Adrenal gland (tissue), 5 donors: ENCODE measurements at regions not wholly inside any gene's neighbourhood (a gene's known extent, or its start where the extent isn't known, plus 50 kb on each side); places are given as distances from the start of the nearest gene placed in this dataset.

Source experiments
- POLR2A ChIP-seq, 2 donors: fragments of 450-650 bp; IDR thresholded peaks; one replicate each; pipeline ENCODE4 v1.6.1; 2017; ENCODE audit warnings: antibody characterized with exemption in 2 of 2, mild to moderate bottlenecking in 2 of 2, moderate library complexity in 1 of 2
- TF ChIP-seq, protein P1 (sequence below), 6 experiments: fragments of 450-650 bp in 4 of 6; fragments of 200-600 bp in 2 of 6; sonication (generic) in 1 of 6; IDR thresholded peaks; 1 replicate in 5 of 6; 2 replicates in 1 of 6; pipeline versions ENCODE4 v1.5.1 to v1.8.0; 2016 to 2021; ENCODE audit warnings: antibody characterized with exemption in 6 of 6, mild to moderate bottlenecking in 2 of 6, moderate library complexity in 1 of 6
- donor health status: DM: no; HTN: no; CAD: no.

DNA sequence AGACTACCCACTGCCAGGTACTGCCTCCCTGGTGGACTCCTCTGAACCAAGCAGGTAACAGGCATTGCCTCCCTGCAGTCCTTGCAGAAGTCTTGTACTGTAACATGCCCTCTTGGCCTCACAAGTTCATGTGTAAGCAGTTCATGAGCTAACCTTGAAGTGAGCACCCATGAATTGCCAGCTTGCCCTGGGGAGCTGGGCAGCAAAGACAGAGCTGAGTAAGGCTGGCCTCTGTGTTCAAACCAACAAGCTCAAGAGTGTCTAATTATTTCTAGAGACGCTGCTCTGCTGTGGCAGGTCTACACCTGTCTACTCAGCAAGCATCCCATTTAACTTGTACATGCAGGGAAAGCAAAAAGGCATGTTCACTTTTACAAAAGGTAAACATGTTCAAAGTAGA is 113.5 kb downstream of the FEM1C start:
- TF ChIP-seq, protein P1, sequence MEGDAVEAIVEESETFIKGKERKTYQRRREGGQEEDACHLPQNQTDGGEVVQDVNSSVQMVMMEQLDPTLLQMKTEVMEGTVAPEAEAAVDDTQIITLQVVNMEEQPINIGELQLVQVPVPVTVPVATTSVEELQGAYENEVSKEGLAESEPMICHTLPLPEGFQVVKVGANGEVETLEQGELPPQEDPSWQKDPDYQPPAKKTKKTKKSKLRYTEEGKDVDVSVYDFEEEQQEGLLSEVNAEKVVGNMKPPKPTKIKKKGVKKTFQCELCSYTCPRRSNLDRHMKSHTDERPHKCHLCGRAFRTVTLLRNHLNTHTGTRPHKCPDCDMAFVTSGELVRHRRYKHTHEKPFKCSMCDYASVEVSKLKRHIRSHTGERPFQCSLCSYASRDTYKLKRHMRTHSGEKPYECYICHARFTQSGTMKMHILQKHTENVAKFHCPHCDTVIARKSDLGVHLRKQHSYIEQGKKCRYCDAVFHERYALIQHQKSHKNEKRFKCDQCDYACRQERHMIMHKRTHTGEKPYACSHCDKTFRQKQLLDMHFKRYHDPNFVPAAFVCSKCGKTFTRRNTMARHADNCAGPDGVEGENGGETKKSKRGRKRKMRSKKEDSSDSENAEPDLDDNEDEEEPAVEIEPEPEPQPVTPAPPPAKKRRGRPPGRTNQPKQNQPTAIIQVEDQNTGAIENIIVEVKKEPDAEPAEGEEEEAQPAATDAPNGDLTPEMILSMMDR (IDR thresholded peaks at IDR 0.05) = no peak
- no peak for TF ChIP-seq POLR2A (IDR thresholded peaks at IDR 0.05)
